CD14-positive monocyte (primary cell): ENCODE measurements at regions not wholly inside any gene's neighbourhood (a gene's known extent, or its start where the extent isn't known, plus 50 kb on each side); places are given as distances from the start of the nearest gene placed in this dataset.

Source experiments
- DNase-seq, 3 donors: peaks; one replicate each; pipeline ENCODE4 v3.0.0-alpha.2; 2011 to 2022
- H2AFZ ChIP-seq: 2 replicates; pipeline ENCODE4 v1.6.0; 2012; ENCODE audit warnings: mild to moderate bottlenecking, low read depth, low read length, inconsistent platforms; ENCODE audit not compliant: insufficient read depth, poor library complexity, severe bottlenecking
- H3K27ac ChIP-seq, 2 donors: 1 replicate in 1 of 2; 2 replicates in 1 of 2; pipeline ENCODE4 v1.5.1; 2012 to 2013; ENCODE audit warnings: low read length in 2 of 2, control low read depth in 1 of 2, inconsistent platforms in 1 of 2, low read depth in 1 of 2, mild to moderate bottlenecking in 1 of 2
- H3K27me3 ChIP-seq, 2 donors: one replicate each; pipeline versions ENCODE4 v1.6.0 to v1.6.1; 2011 to 2013; ENCODE audit warnings: low read length in 2 of 2; ENCODE audit not compliant: control insufficient read depth in 2 of 2, insufficient read depth in 2 of 2
- H3K36me3 ChIP-seq, 2 donors: replicated peaks in 1 of 2; 1 replicate in 1 of 2; 2 replicates in 1 of 2; pipeline versions ENCODE4 v1.5.1 to v1.6.1; 2012 to 2013; ENCODE audit warnings: low read length in 2 of 2, control low read depth in 1 of 2, inconsistent platforms in 1 of 2, mild to moderate bottlenecking in 1 of 2; ENCODE audit not compliant: insufficient read depth in 2 of 2, control insufficient read depth in 1 of 2
- H3K4me1 ChIP-seq, 2 donors: 1 replicate in 1 of 2; 2 replicates in 1 of 2; pipeline versions ENCODE4 v1.5.1 to v1.6.1; 2012 to 2013; ENCODE audit warnings: low read length in 2 of 2, control low read depth in 1 of 2, inconsistent platforms in 1 of 2, mild to moderate bottlenecking in 1 of 2, moderate library complexity in 1 of 2; ENCODE audit not compliant: insufficient read depth in 2 of 2, control insufficient read depth in 1 of 2
- H3K4me2 ChIP-seq: replicated peaks from 2 replicates; pipeline ENCODE3; 2012; ENCODE audit warnings: low read length, moderate library complexity, mild to moderate bottlenecking; ENCODE audit not compliant: poor library complexity, severe bottlenecking; ENCODE audit errors: extremely low read depth
- H3K4me3 ChIP-seq, 3 experiments: fragments of 200-600 bp in 1 of 3; sonication (generic) in 1 of 3; replicated peaks in 1 of 3; 1 replicate in 2 of 3; 2 replicates in 1 of 3; pipeline ENCODE4 v1.5.1; 2011 to 2013; ENCODE audit warnings: low read length in 3 of 3, mild to moderate bottlenecking in 3 of 3, control low read depth in 2 of 3, low read depth in 2 of 3, inconsistent platforms in 1 of 3, moderate library complexity in 1 of 3
- H3K79me2 ChIP-seq: 2 replicates; pipeline ENCODE4 v1.6.0; 2012; ENCODE audit warnings: mild to moderate bottlenecking, control low read depth, inconsistent platforms, low read length, moderate library complexity; ENCODE audit not compliant: insufficient read depth
- H3K9ac ChIP-seq: 2 replicates; pipeline ENCODE4 v1.6.0; 2017; ENCODE audit warnings: low read length, mild to moderate bottlenecking; ENCODE audit not compliant: insufficient read depth, poor library complexity, severe bottlenecking
- H3K9me3 ChIP-seq, 2 donors: replicated peaks in 1 of 2; 1 replicate in 1 of 2; 2 replicates in 1 of 2; pipeline versions ENCODE4 v1.5.1 to v1.6.1; 2012 to 2013; ENCODE audit warnings: low read length in 2 of 2, control low read depth in 1 of 2; ENCODE audit not compliant: control insufficient read depth in 1 of 2, insufficient read depth in 1 of 2
- H4K20me1 ChIP-seq: 2 replicates; pipeline ENCODE4 v1.6.0; 2012; ENCODE audit warnings: mild to moderate bottlenecking, low read length, control low read depth, moderate library complexity; ENCODE audit not compliant: insufficient read depth
- H3K27ac Mint-ChIP-seq, 7 donors: one replicate each; pipeline ENCODE4 v1.8.0; 2020; ENCODE audit warnings: mild to moderate bottlenecking in 7 of 7, mixed read lengths in 7 of 7, moderate library complexity in 6 of 7, inconsistent platforms in 2 of 7
- H3K27me3 Mint-ChIP-seq, 3 donors: one replicate each; pipeline ENCODE4 v1.8.0; 2021 to 2022; ENCODE audit warnings: low read depth in 3 of 3, mild to moderate bottlenecking in 3 of 3, mixed read lengths in 3 of 3, moderate library complexity in 3 of 3, inconsistent platforms in 1 of 3
- H3K36me3 Mint-ChIP-seq, 2 donors: one replicate each; pipeline ENCODE4 v1.8.0; 2020; ENCODE audit warnings: mixed read lengths in 2 of 2, inconsistent platforms in 1 of 2, mild to moderate bottlenecking in 1 of 2
- H3K4me1 Mint-ChIP-seq: one replicate; pipeline ENCODE4 v1.8.0; 2020; ENCODE audit warnings: mild to moderate bottlenecking, mixed read lengths
- H3K4me3 Mint-ChIP-seq, 2 donors: one replicate each; pipeline ENCODE4 v1.8.0; 2020; ENCODE audit warnings: mild to moderate bottlenecking in 2 of 2, mixed read lengths in 2 of 2, moderate library complexity in 1 of 2
- H3K9me3 Mint-ChIP-seq, 7 donors: one replicate each; pipeline ENCODE4 v1.8.0; 2020 to 2022; ENCODE audit warnings: mixed read lengths in 7 of 7, mild to moderate bottlenecking in 6 of 7, moderate library complexity in 6 of 7, inconsistent platforms in 2 of 7
- CTCF ChIP-seq: fragments of 200-600 bp; IDR thresholded peaks from one replicate; pipeline ENCODE4 v1.8.0; 2022; ENCODE audit warnings: antibody characterized with exemption, mild to moderate bottlenecking
- WGBS: methylation state at CpG from one replicate; pipeline ENCODE4 v1.1.5; 2013; ENCODE audit warnings: missing lambda C conversion rate; ENCODE audit not compliant: insufficient coverage; 5-methylcytosine and 5-hydroxymethylcytosine counted together
- intact Hi-C, 2 donors: fragments of 100-400 bp; cut with micrococcal nuclease; formaldehyde crosslinking; loops; one replicate each; pipeline versions ENCODE4 v1.15.0 to v1.15.1; 2023

GRCh38 chr9:87181670-87182069 lies 234.4 kb upstream of the GAS1 start:
- Histone ChIP-seq H3K9me3 (no peaks in the 10 kb centered on the region), H3K79me2 (no peaks in the 10 kb centered on the region), H4K20me1 (no peaks in the 10 kb centered on the region), H2AFZ (no peak overlapping the region), H3K4me3 (no peak overlapping the region), H3K4me1 (no peaks in the 10 kb centered on the region), H3K27ac (no peak overlapping the region), H3K4me2 (no peak overlapping the region), H3K27me3 (no peaks in the 10 kb centered on the region), H3K36me3 (no peaks in the 10 kb centered on the region), H3K9ac (no peak overlapping the region)
- Mint-ChIP-seq H3K9me3 (peaks cover 0 to 7% (median 3%) of the 10 kb centered on the region in 7 donors), H3K36me3 (no peaks in the 10 kb centered on the region), H3K4me3 (no peak overlapping the region), H3K4me1 (no peaks in the 10 kb centered on the region), H3K27ac (no peak overlapping the region), H3K27me3 (peaks cover 0 to 2% (median 0%) of the 10 kb centered on the region in 3 donors)
- intact Hi-C loops, result no loop called here
- no peak for DNase-seq
- TF ChIP-seq CTCF, result no peak
- no CpG with 5 or more reads among the region's 1 CpG for WGBS

DNA sequence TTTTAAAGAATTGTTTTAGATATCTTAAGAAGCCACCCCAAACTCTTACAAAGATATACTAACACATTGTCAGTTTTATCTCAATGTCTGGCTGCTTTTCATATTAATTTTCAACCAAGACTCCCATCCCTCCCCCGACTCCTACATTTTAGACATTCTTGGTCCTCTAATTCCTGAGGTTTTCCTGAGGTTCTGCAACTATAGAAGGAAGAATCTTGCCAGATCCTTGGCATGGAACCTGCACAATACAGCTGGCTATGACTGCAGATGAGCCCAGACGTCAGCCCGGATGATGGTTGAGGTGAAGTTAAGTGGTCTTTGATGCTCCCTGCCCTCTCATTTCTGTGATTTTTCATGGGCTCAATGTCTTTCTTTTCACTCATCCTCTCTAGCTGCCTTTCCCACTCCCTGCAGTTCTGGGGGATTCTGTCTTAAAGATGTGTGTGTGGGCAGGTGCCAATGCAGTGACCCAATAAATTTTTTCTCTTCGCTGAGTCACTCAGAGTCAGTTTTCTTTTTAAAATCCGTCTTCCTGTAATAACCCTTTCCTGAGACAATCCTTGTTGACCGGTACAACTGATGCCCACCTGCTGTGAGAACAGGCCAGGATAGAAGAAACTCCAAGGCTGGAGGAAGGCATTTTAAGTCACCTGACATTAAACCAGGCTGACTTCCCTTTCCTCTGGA lies 237.8 kb upstream of the GAS1 start:
- no peak for TF ChIP-seq CTCF
- H3K27ac Mint-ChIP-seq, result no peak overlapping the region
- WGBS, result 96% methylated on average over 3 of the region's 6 CpGs
- no peaks in the 10 kb centered on the region for H4K20me1 ChIP-seq
- H3K4me3 Mint-ChIP-seq, result no peak overlapping the region
- no peaks in the 10 kb centered on the region for H3K27me3 ChIP-seq
- H3K36me3 ChIP-seq, result no peaks in the 10 kb centered on the region
- no peaks in the 10 kb centered on the region for H3K79me2 ChIP-seq
- H3K36me3 Mint-ChIP-seq, result no peaks in the 10 kb centered on the region
- peaks cover 0 to 10% (median 4%) of the 10 kb centered on the region in 7 donors for H3K9me3 Mint-ChIP-seq
- no peaks in the 10 kb centered on the region for H3K4me1 ChIP-seq
- DNase-seq, result no peak
- intact Hi-C loops, result no loop called here
- no peaks in the 10 kb centered on the region for H3K9me3 ChIP-seq
- no peaks in the 10 kb centered on the region for H3K4me1 Mint-ChIP-seq
- no peaks in the 10 kb centered on the region for H3K27me3 Mint-ChIP-seq
- no peak overlapping the region for H3K27ac ChIP-seq
- no peak overlapping the region for H3K9ac ChIP-seq
- no peak overlapping the region for H3K4me3 ChIP-seq
- no peak overlapping the region for H3K4me2 ChIP-seq
- H2AFZ ChIP-seq, result no peak overlapping the region
